IgD-negative memory B cell (primary cell): ENCODE measurements at regions not wholly inside any gene's neighbourhood (a gene's known extent, or its start where the extent isn't known, plus 50 kb on each side); places are given as distances from the start of the nearest gene placed in this dataset.

Experiments used
- H3K27ac Mint-ChIP-seq, 3 donors: one replicate each; pipeline ENCODE4 v1.8.0; 2020 to 2022; ENCODE audit warnings: mild to moderate bottlenecking in 3 of 3, mixed read lengths in 3 of 3, moderate library complexity in 1 of 3
- H3K27me3 Mint-ChIP-seq: one replicate; pipeline ENCODE4 v1.8.0; 2021; ENCODE audit warnings: mixed read lengths
- H3K36me3 Mint-ChIP-seq: one replicate; pipeline ENCODE4 v1.8.0; 2020; ENCODE audit warnings: mild to moderate bottlenecking, mixed read lengths
- H3K4me1 Mint-ChIP-seq, 3 donors: one replicate each; pipeline ENCODE4 v1.8.0; 2020 to 2022; ENCODE audit warnings: mixed read lengths in 3 of 3, mild to moderate bottlenecking in 1 of 3
- H3K4me3 Mint-ChIP-seq, 4 donors: one replicate each; pipeline ENCODE4 v1.8.0; 2020 to 2022; ENCODE audit warnings: mild to moderate bottlenecking in 4 of 4, mixed read lengths in 4 of 4, moderate library complexity in 3 of 4
- H3K9me3 Mint-ChIP-seq, 3 donors: one replicate each; pipeline ENCODE4 v1.8.0; 2020 to 2021; ENCODE audit warnings: mixed read lengths in 3 of 3, mild to moderate bottlenecking in 1 of 3

- Mint-ChIP-seq H3K27me3 (no peaks in the 10 kb centered on the region), H3K4me3 (no peak overlapping the region), H3K27ac (no peak overlapping the region), H3K9me3 (no peaks in the 10 kb centered on the region), H3K4me1 (peaks cover 0 to 5% (median 5%) of the 10 kb centered on the region in 3 donors), H3K36me3 (no peaks in the 10 kb centered on the region)
Measured at GRCh38 chr10:63717027-63717715, 196.0 kb downstream of the REEP3 start.

- H3K4me1 Mint-ChIP-seq: peaks cover 0 to 5% (median 5%) of the 10 kb centered on the region in 3 donors
- no peak overlapping the region for H3K27ac Mint-ChIP-seq
- H3K36me3 Mint-ChIP-seq: no peaks in the 10 kb centered on the region
- H3K9me3 Mint-ChIP-seq: no peaks in the 10 kb centered on the region
- H3K27me3 Mint-ChIP-seq: no peaks in the 10 kb centered on the region
- H3K4me3 Mint-ChIP-seq: no peak overlapping the region
Measured at GRCh38 chr10:63718006-63718405, 196.8 kb downstream of the REEP3 start.

GRCh38 chr10:63718421-63718820, 197.2 kb downstream of the REEP3 start:
- Mint-ChIP-seq H3K27me3 (no peaks in the 10 kb centered on the region), H3K4me1 (peaks cover 0 to 5% (median 5%) of the 10 kb centered on the region in 3 donors), H3K4me3 (no peak overlapping the region), H3K9me3 (no peaks in the 10 kb centered on the region), H3K27ac (no peak overlapping the region), H3K36me3 (no peaks in the 10 kb centered on the region)

GRCh38 chr10:63719226-63719856, 198.1 kb downstream of the REEP3 start:
- H3K27ac Mint-ChIP-seq: no peak overlapping the region
- H3K9me3 Mint-ChIP-seq: no peaks in the 10 kb centered on the region
- H3K4me1 Mint-ChIP-seq: peaks cover 0 to 5% (median 5%) of the 10 kb centered on the region in 3 donors
- H3K27me3 Mint-ChIP-seq: no peaks in the 10 kb centered on the region
- no peaks in the 10 kb centered on the region for H3K36me3 Mint-ChIP-seq
- no peak overlapping the region for H3K4me3 Mint-ChIP-seq

- Mint-ChIP-seq H3K9me3 (no peaks in the 10 kb centered on the region), H3K36me3 (no peaks in the 10 kb centered on the region), H3K4me1 (peaks cover 0 to 5% (median 5%) of the 10 kb centered on the region in 3 donors), H3K4me3 (no peak overlapping the region), H3K27me3 (peaks cover 2% of the 10 kb centered on the region), H3K27ac (no peak overlapping the region)
Measured at GRCh38 chr10:63720072-63720537, 198.9 kb downstream of the REEP3 start.

- Mint-ChIP-seq H3K27ac (no peak overlapping the region), H3K27me3 (peaks cover 7% of the 10 kb centered on the region), H3K36me3 (no peaks in the 10 kb centered on the region), H3K4me1 (peaks cover 0 to 5% (median 5%) of the 10 kb centered on the region in 3 donors), H3K9me3 (no peaks in the 10 kb centered on the region), H3K4me3 (no peak overlapping the region)
Measured at GRCh38 chr10:63720676-63721075, 199.5 kb downstream of the REEP3 start.

- Mint-ChIP-seq H3K27me3 (peaks cover 18% of the 10 kb centered on the region), H3K4me3 (no peak overlapping the region), H3K36me3 (no peaks in the 10 kb centered on the region), H3K9me3 (no peaks in the 10 kb centered on the region), H3K4me1 (peaks cover 0 to 3% (median 0%) of the 10 kb centered on the region in 3 donors), H3K27ac (no peak overlapping the region)
Measured at GRCh38 chr10:63722537-63722936, 201.3 kb downstream of the REEP3 start.

- no peaks in the 10 kb centered on the region for H3K36me3 Mint-ChIP-seq
- H3K4me3 Mint-ChIP-seq: no peak overlapping the region
- no peak overlapping the region for H3K27ac Mint-ChIP-seq
- peaks cover 0 to 3% (median 0%) of the 10 kb centered on the region in 3 donors for H3K4me1 Mint-ChIP-seq
- peaks cover 22% of the 10 kb centered on the region for H3K27me3 Mint-ChIP-seq
- H3K9me3 Mint-ChIP-seq: no peaks in the 10 kb centered on the region
Measured at GRCh38 chr10:63723320-63723719, 202.1 kb downstream of the REEP3 start.

GRCh38 chr10:63723741-63724140, 202.5 kb downstream of the REEP3 start:
- H3K27ac Mint-ChIP-seq: no peak overlapping the region
- H3K4me3 Mint-ChIP-seq: no peak overlapping the region
- no peaks in the 10 kb centered on the region for H3K9me3 Mint-ChIP-seq
- H3K27me3 Mint-ChIP-seq: peaks cover 22% of the 10 kb centered on the region
- H3K4me1 Mint-ChIP-seq: peaks cover 0 to 3% (median 0%) of the 10 kb centered on the region in 3 donors
- H3K36me3 Mint-ChIP-seq: no peaks in the 10 kb centered on the region

- H3K36me3 Mint-ChIP-seq: no peaks in the 10 kb centered on the region
- no peaks in the 10 kb centered on the region for H3K9me3 Mint-ChIP-seq
- peak overlapping the region in 1 of 3 donors; percentile 20 for H3K27ac Mint-ChIP-seq
- peaks cover 22% of the 10 kb centered on the region for H3K27me3 Mint-ChIP-seq
- H3K4me3 Mint-ChIP-seq: no peak overlapping the region
- H3K4me1 Mint-ChIP-seq: peaks cover 0 to 3% (median 0%) of the 10 kb centered on the region in 3 donors
Measured at GRCh38 chr10:63724922-63725321, 203.7 kb downstream of the REEP3 start.

- peaks cover 22% of the 10 kb centered on the region for H3K27me3 Mint-ChIP-seq
Measured at GRCh38 chr10:63726867-63727266, 205.7 kb downstream of the REEP3 start.

GRCh38 chr10:63727636-63728035, 206.4 kb downstream of the REEP3 start:
- no peaks in the 10 kb centered on the region for H3K36me3 Mint-ChIP-seq
- peaks cover 0 to 2% (median 1%) of the 10 kb centered on the region in 3 donors for H3K9me3 Mint-ChIP-seq
- H3K4me3 Mint-ChIP-seq: no peak overlapping the region
- peaks cover 22% of the 10 kb centered on the region for H3K27me3 Mint-ChIP-seq
- no peak overlapping the region for H3K27ac Mint-ChIP-seq
- peaks cover 0 to 2% (median 0%) of the 10 kb centered on the region in 3 donors for H3K4me1 Mint-ChIP-seq

More at GRCh38 chr10:63726867-63727266, 205.7 kb downstream of the REEP3 start:
- Mint-ChIP-seq H3K4me3 (no peak overlapping the region), H3K4me1 (peaks cover 0 to 2% (median 0%) of the 10 kb centered on the region in 3 donors), H3K36me3 (no peaks in the 10 kb centered on the region), H3K9me3 (peaks cover 0 to 2% (median 1%) of the 10 kb centered on the region in 3 donors), H3K27ac (no peak overlapping the region)

- Mint-ChIP-seq H3K9me3 (peaks cover 0 to under 1% (median 0%) of the 10 kb centered on the region in 3 donors), H3K4me1 (peaks cover 0 to 2% (median 0%) of the 10 kb centered on the region in 3 donors), H3K27me3 (no peaks in the 10 kb centered on the region), H3K4me3 (no peak overlapping the region), H3K27ac (no peak overlapping the region), H3K36me3 (no peaks in the 10 kb centered on the region)
Measured at GRCh38 chr10:63735305-63735704, 214.1 kb downstream of the REEP3 start.

- Mint-ChIP-seq H3K27me3 (no peaks in the 10 kb centered on the region), H3K4me3 (no peak overlapping the region), H3K36me3 (no peaks in the 10 kb centered on the region), H3K27ac (no peak overlapping the region), H3K9me3 (no peaks in the 10 kb centered on the region), H3K4me1 (no peaks in the 10 kb centered on the region)
Measured at GRCh38 chr10:63738410-63738809, 217.2 kb downstream of the REEP3 start.

GRCh38 chr10:63744060-63744941, 223.1 kb downstream of the REEP3 start:
- no peak overlapping the region for H3K4me3 Mint-ChIP-seq
- peaks cover 3% of the 10 kb centered on the region for H3K36me3 Mint-ChIP-seq
- H3K9me3 Mint-ChIP-seq: no peaks in the 10 kb centered on the region
- H3K27ac Mint-ChIP-seq: no peak overlapping the region
- H3K27me3 Mint-ChIP-seq: no peaks in the 10 kb centered on the region
- H3K4me1 Mint-ChIP-seq: peaks cover 0 to 3% (median 2%) of the 10 kb centered on the region in 3 donors
